OCI-LY7 (cell line): ENCODE measurements at regions not wholly inside any gene's neighbourhood (a gene's known extent, or its start where the extent isn't known, plus 50 kb on each side); places are given as distances from the start of the nearest gene placed in this dataset.

Experiments
- BruUV-seq: library from RNA; stranded (reverse); fragments of 400-500 nt; replicated peaks from 2 replicates; lab custom pipeline; 2021; lab: Mats Ljungman, UMichigan
- CTCF ChIA-PET: fragments of 300-600 bp; sonication (Branson Sonifier 250); formaldehyde crosslinking; loops from one replicate; lab custom pipeline; 2022; ENCODE audit warnings: antibody characterized with exemption; ENCODE audit not compliant: unreplicated experiment; lab: Charles Lee
- POLR2A ChIA-PET: fragments of 300-600 bp; sonication (Branson Sonifier 250); formaldehyde crosslinking; loops from one replicate; lab custom pipeline; 2022; ENCODE audit warnings: antibody characterized with exemption; lab: Charles Lee
- DNase-seq: peaks from one replicate; pipeline ENCODE4 v3.0.0-alpha.2; 2015; ENCODE audit warnings: low spot score
- H2AFZ ChIP-seq: fragments of 200-600 bp; sonication (generic), shearing (Covaris generic); 2 replicates; pipeline ENCODE4 v1.6.1; 2014; ENCODE audit warnings: mild to moderate bottlenecking, antibody characterized with exemption, low read length, moderate library complexity
- H3K27ac ChIP-seq: fragments of 200-600 bp; sonication (generic); 2 replicates; pipeline ENCODE4 v1.5.1; 2014; ENCODE audit warnings: mixed run types, low read depth, mild to moderate bottlenecking, moderate library complexity, low read length, inconsistent platforms; ENCODE audit not compliant: poor library complexity, severe bottlenecking
- H3K36me3 ChIP-seq: fragments of 200-600 bp; sonication (generic); 2 replicates; pipeline ENCODE4 v1.6.1; 2014; ENCODE audit warnings: mild to moderate bottlenecking, antibody characterized with exemption, low read length, moderate library complexity, mixed read lengths; ENCODE audit not compliant: insufficient read depth
- H3K4me1 ChIP-seq: fragments of 200-600 bp; sonication (generic); 2 replicates; pipeline ENCODE4 v1.5.1; 2014; ENCODE audit warnings: mild to moderate bottlenecking, low read length; ENCODE audit not compliant: insufficient read depth, poor library complexity, severe bottlenecking
- H3K4me2 ChIP-seq: fragments of 200-600 bp; sonication (generic); 2 replicates; pipeline ENCODE4 v1.6.1; 2014; ENCODE audit warnings: mild to moderate bottlenecking, low read length
- H3K4me3 ChIP-seq: fragments of 200-600 bp; sonication (generic); 2 replicates; pipeline ENCODE4 v1.5.1; 2014; ENCODE audit warnings: mild to moderate bottlenecking, low read depth, low read length; ENCODE audit not compliant: poor library complexity, severe bottlenecking
- H3K79me2 ChIP-seq: fragments of 200-600 bp; sonication (generic); 2 replicates; pipeline ENCODE4 v1.6.1; 2016; ENCODE audit warnings: low read depth, mild to moderate bottlenecking, low read length, moderate library complexity, mixed read lengths; ENCODE audit not compliant: insufficient read depth
- H3K9me2 ChIP-seq: fragments of 200-600 bp; sonication (generic); 2 replicates; pipeline ENCODE4 v1.6.1; 2016; ENCODE audit warnings: mild to moderate bottlenecking, low read length, mixed read lengths; ENCODE audit not compliant: insufficient read depth
- H3K9me3 ChIP-seq: fragments of 200-600 bp; sonication (generic); 2 replicates; pipeline ENCODE4 v1.6.1; 2014; ENCODE audit warnings: mild to moderate bottlenecking, mixed run types, low read length, mixed read lengths
- H4K20me1 ChIP-seq: fragments of 200-600 bp; sonication (generic); 2 replicates; pipeline ENCODE4 v1.6.1; 2014; ENCODE audit warnings: mild to moderate bottlenecking, antibody characterized with exemption, low read length, moderate library complexity, mixed read lengths; ENCODE audit not compliant: insufficient read depth
- CTCF ChIP-seq: fragments of 200-600 bp; sonication (generic); conservative IDR thresholded peaks from 2 replicates; pipeline ENCODE4 v1.5.1; 2014; ENCODE audit warnings: mild to moderate bottlenecking, antibody characterized with exemption, low read length, moderate library complexity, mixed read lengths
- EZH2phosphoT487 ChIP-seq: fragments of 200-600 bp; sonication (generic); IDR thresholded peaks from 2 replicates; pipeline ENCODE4 v1.6.1; 2018; ENCODE audit warnings: low read depth, borderline replicate concordance, mild to moderate bottlenecking, mixed run types, antibody characterized with exemption, low read length, moderate library complexity, mixed read lengths
- intact Hi-C: fragments of 100-400 bp; cut with micrococcal nuclease; formaldehyde crosslinking; loops from one replicate; pipeline ENCODE4 v1.10.0; 2022; ENCODE audit not compliant: unreplicated experiment

GRCh38 chr22:27240298-27241075, 561.1 kb downstream of the MN1 start:
- no peaks in the 10 kb centered on the region for H3K9me2 ChIP-seq
- H3K4me2 ChIP-seq = no peak overlapping the region
- DNase-seq = no peak
- no peak overlapping the region for H3K27ac ChIP-seq
- no peak overlapping the region for H2AFZ ChIP-seq
- no peaks in the 10 kb centered on the region for H3K36me3 ChIP-seq
- CTCF ChIA-PET = no interaction called here
- H3K4me3 ChIP-seq = no peak overlapping the region
- H3K4me1 ChIP-seq = peaks cover 7% of the 10 kb centered on the region
- POLR2A ChIA-PET = no interaction called here
- no peak for TF ChIP-seq EZH2phosphoT487
- no peak for TF ChIP-seq CTCF
- no peaks in the 10 kb centered on the region for H3K9me3 ChIP-seq
- H3K79me2 ChIP-seq = no peaks in the 10 kb centered on the region
- no peaks in the 10 kb centered on the region for H4K20me1 ChIP-seq
- no TSS peak for BruUV-seq
- intact Hi-C loops = no loop called here

- ChIA-PET CTCF (no interaction called here), POLR2A (no interaction called here)
- Histone ChIP-seq H3K36me3 (no peaks in the 10 kb centered on the region), H3K4me3 (no peak overlapping the region), H3K9me3 (no peaks in the 10 kb centered on the region), H3K27ac (no peak overlapping the region), H3K79me2 (no peaks in the 10 kb centered on the region), H3K4me1 (peaks cover 7% of the 10 kb centered on the region), H2AFZ (no peak overlapping the region), H3K4me2 (no peak overlapping the region), H3K9me2 (no peaks in the 10 kb centered on the region), H4K20me1 (no peaks in the 10 kb centered on the region)
- intact Hi-C loops = no loop called here
- no peak for DNase-seq
- no TSS peak for BruUV-seq
- TF ChIP-seq CTCF (no peak), EZH2phosphoT487 (no peak)
Observed at GRCh38 chr22:27241430-27242321, 559.9 kb downstream of the MN1 start.

- ChIA-PET CTCF (no interaction called here), POLR2A (no interaction called here)
- Histone ChIP-seq H3K79me2 (no peaks in the 10 kb centered on the region), H4K20me1 (no peaks in the 10 kb centered on the region), H3K9me2 (no peaks in the 10 kb centered on the region), H3K27ac (no peak overlapping the region), H3K9me3 (no peaks in the 10 kb centered on the region), H2AFZ (no peak overlapping the region), H3K4me3 (no peak overlapping the region), H3K4me2 (no peak overlapping the region), H3K4me1 (peaks cover 7% of the 10 kb centered on the region), H3K36me3 (no peaks in the 10 kb centered on the region)
- no peak for DNase-seq
- no TSS peak for BruUV-seq
- TF ChIP-seq EZH2phosphoT487 = no peak
- no peak for TF ChIP-seq CTCF
- intact Hi-C loops = no loop called here
Observed at GRCh38 chr22:27242474-27242873, 559.1 kb downstream of the MN1 start.
